Upper lobe of right lung (tissue), 1 donor: ENCODE measurements at regions not wholly inside any gene's neighbourhood (a gene's known extent, or its start where the extent isn't known, plus 50 kb on each side); places are given as distances from the start of the nearest gene placed in this dataset.
A peak's percentile ranks its signal among the peaks of the same experiment; 100 is the strongest.

Experiments used
- ATAC-seq: fragments of 200-7000 bp; cut with Tn5 transposase; one replicate; pipeline ENCODE4 v1.9.1; 2020; ENCODE audit warnings: mild to moderate bottlenecking, moderate library complexity
- DNase-seq: peaks from one replicate; pipeline ENCODE4 v3.0.0-alpha.2; 2020
- H3K27ac ChIP-seq: fragments of 200-600 bp; one replicate; pipeline ENCODE4 v1.8.0; 2022
- H3K27me3 ChIP-seq: fragments of 200-600 bp; one replicate; pipeline ENCODE4 v1.8.0; 2022; ENCODE audit warnings: mild to moderate bottlenecking
- H3K36me3 ChIP-seq: fragments of 200-600 bp; one replicate; pipeline ENCODE4 v1.8.0; 2022
- H3K4me1 ChIP-seq: fragments of 200-600 bp; one replicate; pipeline ENCODE4 v1.8.0; 2022
- H3K4me3 ChIP-seq: fragments of 200-600 bp; one replicate; pipeline ENCODE4 v1.8.0; 2022; ENCODE audit warnings: mild to moderate bottlenecking
- H3K9me3 ChIP-seq: fragments of 200-600 bp; one replicate; pipeline ENCODE4 v1.8.0; 2022
- intact Hi-C: fragments of 100-400 bp; cut with DNase I; formaldehyde crosslinking; loops from one replicate; pipeline ENCODE4 v1.11.0; 2022
- TF ChIP-seq, protein P1 (sequence below): fragments of 200-600 bp; IDR thresholded peaks from one replicate; pipeline ENCODE4 v1.8.0; 2022; ENCODE audit warnings: antibody characterized with exemption
- donor health status: DM: no; HTN: yes; CAD: no; lungs with severe emphysema.

DNA sequence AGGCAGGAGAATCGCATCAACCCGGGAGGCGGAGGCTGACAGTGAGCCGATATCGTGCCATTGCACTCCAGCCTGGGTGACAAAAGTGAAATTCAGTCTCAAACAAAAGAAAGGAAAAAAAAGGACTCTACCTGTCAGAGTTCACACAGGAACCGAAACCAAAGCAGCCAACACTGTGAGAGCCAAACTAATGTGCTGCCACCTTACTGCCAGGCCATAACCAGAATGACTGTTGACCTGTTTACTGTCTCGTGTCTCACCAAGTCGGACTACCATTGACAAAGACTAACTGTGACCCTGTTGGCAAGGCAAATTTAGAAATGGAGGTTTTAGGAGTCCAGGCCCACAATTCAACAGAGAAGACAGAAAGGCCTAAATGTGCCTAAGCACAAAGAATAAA, 112.4 kb downstream of the ANXA2R start:
- TF ChIP-seq, protein P1, sequence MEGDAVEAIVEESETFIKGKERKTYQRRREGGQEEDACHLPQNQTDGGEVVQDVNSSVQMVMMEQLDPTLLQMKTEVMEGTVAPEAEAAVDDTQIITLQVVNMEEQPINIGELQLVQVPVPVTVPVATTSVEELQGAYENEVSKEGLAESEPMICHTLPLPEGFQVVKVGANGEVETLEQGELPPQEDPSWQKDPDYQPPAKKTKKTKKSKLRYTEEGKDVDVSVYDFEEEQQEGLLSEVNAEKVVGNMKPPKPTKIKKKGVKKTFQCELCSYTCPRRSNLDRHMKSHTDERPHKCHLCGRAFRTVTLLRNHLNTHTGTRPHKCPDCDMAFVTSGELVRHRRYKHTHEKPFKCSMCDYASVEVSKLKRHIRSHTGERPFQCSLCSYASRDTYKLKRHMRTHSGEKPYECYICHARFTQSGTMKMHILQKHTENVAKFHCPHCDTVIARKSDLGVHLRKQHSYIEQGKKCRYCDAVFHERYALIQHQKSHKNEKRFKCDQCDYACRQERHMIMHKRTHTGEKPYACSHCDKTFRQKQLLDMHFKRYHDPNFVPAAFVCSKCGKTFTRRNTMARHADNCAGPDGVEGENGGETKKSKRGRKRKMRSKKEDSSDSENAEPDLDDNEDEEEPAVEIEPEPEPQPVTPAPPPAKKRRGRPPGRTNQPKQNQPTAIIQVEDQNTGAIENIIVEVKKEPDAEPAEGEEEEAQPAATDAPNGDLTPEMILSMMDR: no peak
- H3K27me3 ChIP-seq: no peaks in the 10 kb centered on the region

GRCh38 chr5:42924686-42925085, 113.0 kb upstream of the SELENOP start:
- ATAC-seq: no peak
- Histone ChIP-seq H3K4me3 (no peak overlapping the region), H3K9me3 (no peaks in the 10 kb centered on the region), H3K36me3 (no peaks in the 10 kb centered on the region), H3K27ac (no peak overlapping the region), H3K4me1 (no peaks in the 10 kb centered on the region), H3K27me3 (no peaks in the 10 kb centered on the region)
- DNase-seq: no peak
- intact Hi-C loops: no loop called here
- TF ChIP-seq, protein P1: no peak

More for the DNA sequence above, 112.4 kb downstream of the ANXA2R start:
- H3K4me1 ChIP-seq: no peaks in the 10 kb centered on the region
- DNase-seq: no peak
- H3K9me3 ChIP-seq: no peaks in the 10 kb centered on the region
- no peak for ATAC-seq
- no peak overlapping the region for H3K4me3 ChIP-seq
- intact Hi-C loops: no loop called here
- H3K36me3 ChIP-seq: no peaks in the 10 kb centered on the region
- no peak overlapping the region for H3K27ac ChIP-seq

- Histone ChIP-seq H3K4me1 (no peaks in the 10 kb centered on the region), H3K27me3 (no peaks in the 10 kb centered on the region), H3K4me3 (no peak overlapping the region), H3K27ac (no peak overlapping the region), H3K36me3 (no peaks in the 10 kb centered on the region), H3K9me3 (no peaks in the 10 kb centered on the region)
- TF ChIP-seq, protein P1: no peak
- DNase-seq (no peak), ATAC-seq (peak; percentile 30)
- intact Hi-C loops: no loop called here
These were observed 112.5 kb upstream of the SELENOP start for GRCh38 chr5:42924226-42924625.

DNA sequence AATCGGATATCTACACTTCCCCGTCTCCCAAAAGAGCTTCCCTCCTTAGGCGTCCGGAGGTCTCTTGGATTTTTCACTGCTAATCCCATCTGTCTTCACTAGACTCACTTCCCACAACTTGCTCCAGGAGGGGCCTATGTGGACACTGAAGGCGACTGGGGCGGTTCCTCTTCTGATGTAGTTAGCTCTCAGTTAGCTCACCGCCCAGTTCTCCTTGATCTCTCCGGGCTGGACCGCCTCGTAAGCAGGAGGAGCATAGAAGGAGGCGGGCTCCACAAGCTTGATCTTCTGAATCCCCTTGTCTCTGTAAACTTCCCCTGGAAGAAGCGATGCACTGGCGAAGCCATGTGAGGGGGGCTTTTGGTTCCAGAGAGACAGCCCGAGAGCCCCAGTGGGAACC, 112.0 kb upstream of the SELENOP start:
- TF ChIP-seq, protein P1: no peak
- Histone ChIP-seq H3K9me3 (no peaks in the 10 kb centered on the region), H3K4me3 (no peak overlapping the region), H3K4me1 (no peaks in the 10 kb centered on the region), H3K27me3 (no peaks in the 10 kb centered on the region), H3K36me3 (no peaks in the 10 kb centered on the region), H3K27ac (no peak overlapping the region)
- intact Hi-C loops: no loop called here
- peak; percentile 58 for ATAC-seq
- no peak for DNase-seq

GRCh38 chr5:42919600-42919999, 107.9 kb upstream of the SELENOP start:
- no peaks in the 10 kb centered on the region for H3K4me1 ChIP-seq
- no peak overlapping the region for H3K27ac ChIP-seq
- H3K9me3 ChIP-seq: no peaks in the 10 kb centered on the region
- H3K36me3 ChIP-seq: no peaks in the 10 kb centered on the region
- ATAC-seq (no peak), DNase-seq (no peak)
- H3K4me3 ChIP-seq: no peak overlapping the region
- intact Hi-C loops: no loop called here
- H3K27me3 ChIP-seq: no peaks in the 10 kb centered on the region
- TF ChIP-seq, protein P1: no peak

DNA sequence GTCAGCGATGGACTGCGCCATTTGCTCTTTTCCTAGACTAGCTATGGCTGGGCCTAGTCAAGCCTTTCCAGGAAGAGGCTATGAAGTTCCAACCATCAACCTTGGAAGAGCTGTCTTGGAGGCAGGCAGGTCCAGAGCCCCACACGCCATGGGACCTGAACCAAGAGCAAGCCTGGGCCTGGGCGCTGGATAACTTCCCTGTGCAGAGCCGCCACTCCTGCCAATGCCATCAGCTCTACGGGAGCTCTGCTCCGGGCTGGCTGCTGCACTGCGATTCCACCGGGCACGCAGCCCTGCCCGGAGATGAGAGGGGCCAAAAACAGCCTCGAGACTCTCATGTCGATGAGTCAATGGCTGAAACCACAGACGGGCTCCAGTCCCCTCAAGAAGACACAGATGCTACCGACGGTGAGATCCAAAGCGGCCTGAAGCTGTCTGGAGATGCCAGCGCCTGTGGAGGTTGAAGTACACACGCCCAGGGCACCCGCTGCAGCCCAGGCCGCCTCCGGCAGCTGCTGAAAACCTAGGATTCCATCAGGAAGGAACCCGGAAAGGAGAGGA, 103.7 kb upstream of the SELENOP start:
- Histone ChIP-seq H3K36me3 (no peaks in the 10 kb centered on the region), H3K4me1 (no peaks in the 10 kb centered on the region), H3K27me3 (no peaks in the 10 kb centered on the region), H3K27ac (no peak overlapping the region), H3K9me3 (no peaks in the 10 kb centered on the region), H3K4me3 (no peak overlapping the region)
- TF ChIP-seq, protein P1: no peak
- ATAC-seq (no peak), DNase-seq (no peak)
- intact Hi-C loops: no loop called here
